Smooth muscle cell (in vitro differentiated cells): ENCODE measurements at regions not wholly inside any gene's neighbourhood (a gene's known extent, or its start where the extent isn't known, plus 50 kb on each side); places are given as distances from the start of the nearest gene placed in this dataset.

ENCODE experiments used
- DNase-seq: peaks from one replicate; lab custom pipeline; 2025; ENCODE audit not compliant: unreplicated experiment; lab: John Stamatoyannopoulos, UW
- H2AFZ ChIP-seq: fragments of 200-600 bp; sonication (generic); 2 replicates; pipeline ENCODE4 v1.6.0; 2016; ENCODE audit warnings: antibody characterized with exemption, low read depth, mild to moderate bottlenecking
- H3F3A ChIP-seq: fragments of 200-600 bp; sonication (generic); 2 replicates; pipeline ENCODE4 v1.6.0; 2017; ENCODE audit warnings: antibody characterized with exemption, low read depth
- H3K27ac ChIP-seq: fragments of 200-600 bp; sonication (generic); 2 replicates; pipeline ENCODE4 v1.5.1; 2016; ENCODE audit warnings: low read depth, mild to moderate bottlenecking
- H3K27me3 ChIP-seq: fragments of 200-600 bp; sonication (generic); 2 replicates; pipeline ENCODE4 v1.6.1; 2016; ENCODE audit warnings: low read depth, mild to moderate bottlenecking
- H3K36me3 ChIP-seq: fragments of 200-600 bp; sonication (generic); 2 replicates; pipeline ENCODE4 v1.5.1; 2016; ENCODE audit warnings: low read depth
- H3K4me1 ChIP-seq: fragments of 200-600 bp; sonication (generic); 2 replicates; pipeline ENCODE4 v1.5.1; 2016; ENCODE audit warnings: low read depth
- H3K4me2 ChIP-seq: fragments of 200-600 bp; sonication (generic); 2 replicates; pipeline ENCODE4 v1.6.0; 2016; ENCODE audit warnings: mild to moderate bottlenecking
- H3K4me3 ChIP-seq: fragments of 200-600 bp; sonication (generic); 2 replicates; pipeline ENCODE4 v1.5.1; 2016; ENCODE audit warnings: mild to moderate bottlenecking
- H3K79me2 ChIP-seq: fragments of 200-600 bp; sonication (generic); 2 replicates; pipeline ENCODE4 v1.6.0; 2016; ENCODE audit warnings: low read depth, mild to moderate bottlenecking
- H3K9ac ChIP-seq: fragments of 200-600 bp; sonication (generic); 2 replicates; pipeline ENCODE4 v1.6.0; 2016; ENCODE audit warnings: low read depth
- H3K9me3 ChIP-seq: fragments of 200-600 bp; sonication (generic); replicated peaks from 2 replicates; pipeline ENCODE4 v1.5.1; 2016; ENCODE audit warnings: low read depth
- H4K20me1 ChIP-seq: fragments of 200-600 bp; sonication (generic); 2 replicates; pipeline ENCODE4 v1.6.0; 2016; ENCODE audit warnings: low read depth
- WGBS: methylation state at CpG from one replicate; pipeline ENCODE4 v1.1.7; 2016; ENCODE audit warnings: low lambda C conversion rate; 5-methylcytosine and 5-hydroxymethylcytosine counted together
- TF ChIP-seq, protein P1 (sequence below): fragments of 200-600 bp; sonication (generic); IDR thresholded peaks from 2 replicates; pipeline ENCODE4 v1.5.1; 2017; ENCODE audit warnings: borderline replicate concordance, mild to moderate bottlenecking, antibody characterized with exemption; ENCODE audit not compliant: insufficient read depth, poor library complexity, severe bottlenecking

DNA sequence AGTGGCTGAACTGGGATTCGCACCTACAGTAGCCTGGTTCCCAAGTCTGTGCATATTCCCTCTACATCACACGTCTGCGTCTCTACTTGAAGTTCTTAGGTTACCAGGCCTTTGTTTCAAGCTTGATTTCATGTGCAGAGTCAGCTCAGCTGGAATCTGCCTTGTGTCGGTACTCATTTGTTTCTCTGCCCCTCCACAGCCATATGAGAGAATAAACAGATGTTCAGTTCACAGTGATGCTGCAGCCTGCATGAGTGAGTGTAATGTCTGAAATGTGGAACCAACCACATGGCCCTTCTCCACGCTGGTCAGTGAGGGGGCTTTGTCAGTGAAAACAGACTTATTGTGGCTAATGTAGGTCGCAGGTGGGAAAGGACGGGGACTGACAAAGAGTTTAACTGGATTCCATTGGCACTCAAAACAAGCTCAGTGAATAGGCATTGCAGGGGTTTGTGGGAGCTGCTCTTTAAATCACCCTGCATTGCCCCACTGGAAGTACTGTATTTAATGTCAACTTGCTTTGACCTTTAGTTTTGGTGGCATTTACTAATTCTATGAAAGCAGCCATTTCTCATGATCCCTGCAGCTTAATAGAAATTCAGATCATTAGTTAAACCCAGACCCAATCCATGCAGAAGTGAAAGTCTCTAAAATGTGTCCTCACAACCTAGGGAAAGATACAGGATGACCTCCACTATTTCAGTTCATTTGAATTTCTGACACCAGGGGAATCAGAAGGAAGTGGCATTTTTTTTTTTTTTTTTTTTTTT, 136.4 kb upstream of the FAM78B start:
- Histone ChIP-seq H3K27me3 (no peaks in the 10 kb centered on the region), H3K9ac (no peak overlapping the region), H3K4me2 (no peak overlapping the region), H3F3A (no peaks in the 10 kb centered on the region), H4K20me1 (no peaks in the 10 kb centered on the region), H3K4me1 (no peaks in the 10 kb centered on the region), H3K9me3 (no peaks in the 10 kb centered on the region), H3K4me3 (no peak overlapping the region), H3K79me2 (no peaks in the 10 kb centered on the region), H3K36me3 (no peaks in the 10 kb centered on the region), H3K27ac (no peak overlapping the region), H2AFZ (no peak overlapping the region)
- TF ChIP-seq, protein P1, sequence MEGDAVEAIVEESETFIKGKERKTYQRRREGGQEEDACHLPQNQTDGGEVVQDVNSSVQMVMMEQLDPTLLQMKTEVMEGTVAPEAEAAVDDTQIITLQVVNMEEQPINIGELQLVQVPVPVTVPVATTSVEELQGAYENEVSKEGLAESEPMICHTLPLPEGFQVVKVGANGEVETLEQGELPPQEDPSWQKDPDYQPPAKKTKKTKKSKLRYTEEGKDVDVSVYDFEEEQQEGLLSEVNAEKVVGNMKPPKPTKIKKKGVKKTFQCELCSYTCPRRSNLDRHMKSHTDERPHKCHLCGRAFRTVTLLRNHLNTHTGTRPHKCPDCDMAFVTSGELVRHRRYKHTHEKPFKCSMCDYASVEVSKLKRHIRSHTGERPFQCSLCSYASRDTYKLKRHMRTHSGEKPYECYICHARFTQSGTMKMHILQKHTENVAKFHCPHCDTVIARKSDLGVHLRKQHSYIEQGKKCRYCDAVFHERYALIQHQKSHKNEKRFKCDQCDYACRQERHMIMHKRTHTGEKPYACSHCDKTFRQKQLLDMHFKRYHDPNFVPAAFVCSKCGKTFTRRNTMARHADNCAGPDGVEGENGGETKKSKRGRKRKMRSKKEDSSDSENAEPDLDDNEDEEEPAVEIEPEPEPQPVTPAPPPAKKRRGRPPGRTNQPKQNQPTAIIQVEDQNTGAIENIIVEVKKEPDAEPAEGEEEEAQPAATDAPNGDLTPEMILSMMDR: no peak
- 78% methylated on average over 7 of the region's 7 CpGs for WGBS
- DNase-seq: no peak

DNA sequence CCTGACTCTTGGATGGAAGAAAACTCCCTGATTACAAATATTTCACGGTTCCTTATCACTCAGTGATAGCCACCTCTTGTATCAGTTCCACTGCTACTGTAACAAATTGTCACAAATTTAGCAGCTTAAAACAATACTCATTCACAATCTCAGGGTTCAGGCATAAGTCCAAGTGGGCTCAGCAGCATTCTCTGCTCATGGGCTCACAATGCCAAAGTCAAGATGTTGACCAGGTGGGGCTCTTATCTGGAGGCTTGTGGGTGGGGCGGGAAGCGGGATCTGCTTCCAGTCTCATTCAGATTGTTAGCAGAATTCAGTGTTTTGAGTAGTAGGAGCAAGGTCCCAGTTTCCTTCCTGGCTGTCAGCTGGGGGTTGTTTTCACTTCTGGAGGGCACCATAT, 137.3 kb upstream of the FAM78B start:
- TF ChIP-seq, protein P1: no peak
- no peaks in the 10 kb centered on the region for H3K4me1 ChIP-seq

DNA sequence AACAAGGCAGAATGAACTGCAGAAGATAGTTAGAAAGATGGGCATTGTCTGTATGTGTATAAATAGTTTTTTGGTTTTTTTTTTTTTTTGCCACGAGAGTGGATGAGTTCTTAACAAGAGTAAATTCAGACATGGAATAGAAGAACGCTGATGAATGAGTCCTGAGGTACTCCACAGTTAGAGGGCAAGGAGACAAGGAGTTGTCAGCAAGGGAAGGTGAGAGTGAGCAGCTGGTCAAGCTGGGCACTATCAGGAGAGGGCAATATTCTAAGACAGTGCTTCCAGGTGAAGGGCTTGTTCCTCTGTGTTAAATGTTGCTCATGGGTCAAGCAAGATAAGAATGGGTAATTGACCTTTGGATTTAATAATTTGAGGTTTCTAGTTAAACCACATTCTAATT, 138.6 kb upstream of the FAM78B start:
- Histone ChIP-seq H3K4me2 (no peak overlapping the region), H3K9ac (no peak overlapping the region), H3K4me3 (no peak overlapping the region), H3K79me2 (no peaks in the 10 kb centered on the region), H3K4me1 (no peaks in the 10 kb centered on the region), H3K27ac (no peak overlapping the region), H3K9me3 (no peaks in the 10 kb centered on the region), H3K27me3 (no peaks in the 10 kb centered on the region), H2AFZ (no peak overlapping the region), H3K36me3 (no peaks in the 10 kb centered on the region), H3F3A (no peaks in the 10 kb centered on the region), H4K20me1 (no peaks in the 10 kb centered on the region)
- 83% methylated on average over 2 of the region's 2 CpGs for WGBS
- TF ChIP-seq, protein P1: no peak
- no peak for DNase-seq

More for the DNA sequence above, 137.3 kb upstream of the FAM78B start:
- no peak overlapping the region for H3K9ac ChIP-seq
- no peak overlapping the region for H3K27ac ChIP-seq
- H3K4me3 ChIP-seq: no peak overlapping the region
- H4K20me1 ChIP-seq: no peaks in the 10 kb centered on the region
- no peaks in the 10 kb centered on the region for H3K36me3 ChIP-seq
- 86% methylated on average over 3 of the region's 3 CpGs for WGBS
- no peaks in the 10 kb centered on the region for H3K27me3 ChIP-seq
- H3F3A ChIP-seq: no peaks in the 10 kb centered on the region
- H3K9me3 ChIP-seq: no peaks in the 10 kb centered on the region
- H3K79me2 ChIP-seq: no peaks in the 10 kb centered on the region
- DNase-seq: no peak
- no peak overlapping the region for H2AFZ ChIP-seq
- H3K4me2 ChIP-seq: no peak overlapping the region
